Skin epidermis (tissue), 12 donors: ENCODE measurements at regions not wholly inside any gene's neighbourhood (a gene's known extent, or its start where the extent isn't known, plus 50 kb on each side); places are given as distances from the start of the nearest gene placed in this dataset.
"Not testable (repeated sequence)": the region's sequence is repeated elsewhere in the genome, so short reads cannot be mapped to it uniquely, and the experiment has no call there.

Experiments
- H3K27ac ChIP-seq, 21 experiments: fragments of 200-600 bp; sonication (generic) in 11 of 21; one replicate each; pipeline ENCODE4 v1.5.0; 2020; ENCODE audit warnings: mild to moderate bottlenecking in 3 of 21, inconsistent platforms in 2 of 21, moderate library complexity in 2 of 21
- H3K4me3 ChIP-seq, 7 experiments: fragments of 200-600 bp; sonication (generic) in 2 of 7; one replicate each; pipeline ENCODE4 v1.5.0; 2020; ENCODE audit warnings: inconsistent platforms in 2 of 7, mild to moderate bottlenecking in 2 of 7, moderate library complexity in 1 of 7

- Histone ChIP-seq H3K4me3 (no peak overlapping the region), H3K27ac (no peak overlapping the region)
Observed at GRCh38 chr6:103672169-103672568, 1187.5 kb downstream of the HACE1 start.

- H3K27ac ChIP-seq: no peak overlapping the region
- no peak overlapping the region for H3K4me3 ChIP-seq
Observed at GRCh38 chr6:103629613-103630012, 1230.1 kb downstream of the HACE1 start.

DNA sequence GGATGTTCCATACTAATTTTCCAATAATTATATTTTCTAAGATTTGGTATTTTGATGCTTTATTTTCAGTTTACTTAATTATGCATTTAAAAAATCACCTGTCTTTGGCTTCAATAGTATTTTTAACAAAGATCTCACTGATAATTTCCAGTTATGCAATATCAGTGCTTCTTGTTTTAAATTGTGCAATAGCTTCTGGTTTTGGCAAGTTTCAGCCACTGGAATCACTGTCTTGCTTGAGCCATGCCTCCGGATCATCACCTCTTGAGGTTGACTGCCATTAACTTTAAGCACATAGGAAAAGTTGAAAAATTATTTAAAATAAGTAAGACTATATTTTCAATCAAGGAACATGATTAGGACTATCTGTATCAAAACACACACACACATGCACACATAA, 1242.1 kb downstream of the HACE1 start:
- Histone ChIP-seq H3K27ac (no peak overlapping the region), H3K4me3 (no peak overlapping the region)

DNA sequence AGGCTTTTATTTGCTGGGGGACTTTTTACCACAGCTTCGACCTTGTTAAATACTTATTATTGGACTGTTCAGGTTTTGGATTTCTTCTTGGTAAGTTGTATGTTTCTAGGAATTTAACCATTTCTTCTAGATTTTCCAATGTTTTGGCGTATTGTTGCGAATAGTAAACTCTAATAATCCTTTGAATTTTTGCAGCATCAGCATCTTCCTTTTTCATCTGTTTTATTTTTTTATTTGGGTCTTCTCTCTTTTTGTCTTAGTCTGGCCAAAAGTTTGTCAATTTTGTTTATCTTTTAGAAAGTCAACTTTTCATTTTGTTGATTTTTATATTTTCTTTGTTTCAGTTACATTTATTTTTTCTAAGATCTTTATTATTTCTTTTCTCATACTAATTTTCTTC, 1272.0 kb downstream of the HACE1 start:
- no peak overlapping the region for H3K4me3 ChIP-seq
- H3K27ac ChIP-seq: no peak overlapping the region

GRCh38 chr6:103578115-103578514, 1281.6 kb downstream of the HACE1 start:
- Histone ChIP-seq H3K27ac (no peak overlapping the region), H3K4me3 (no peak overlapping the region)

- H3K4me3 ChIP-seq: no peak overlapping the region
- no peak overlapping the region for H3K27ac ChIP-seq
Observed at GRCh38 chr6:103570431-103570830, 1289.3 kb downstream of the HACE1 start.

- Histone ChIP-seq H3K27ac (no peak overlapping the region), H3K4me3 (no peak overlapping the region)
Observed at GRCh38 chr6:103554911-103555310, 1304.8 kb downstream of the HACE1 start.

- Histone ChIP-seq H3K4me3 (no peak overlapping the region), H3K27ac (no peak overlapping the region)
Observed at GRCh38 chr6:103538381-103538780, 1321.3 kb downstream of the HACE1 start.

DNA sequence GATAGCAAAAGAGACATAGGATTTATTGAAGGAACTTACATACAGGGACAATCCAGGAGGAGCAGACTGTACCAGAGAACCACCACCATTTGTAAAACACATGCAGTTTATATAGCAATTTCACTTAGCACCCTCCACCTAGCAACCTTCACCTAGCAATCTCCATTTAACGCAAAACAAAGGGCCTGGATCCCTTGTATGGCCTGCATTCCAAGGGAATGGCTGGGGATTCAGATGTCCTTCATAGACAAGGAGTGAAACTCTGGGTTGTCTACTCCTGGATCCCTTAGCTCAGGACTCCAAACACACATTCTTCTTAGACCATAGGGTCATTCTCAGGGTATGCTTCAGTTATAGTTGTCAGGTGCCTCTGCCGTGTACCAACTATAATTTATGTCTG, 1324.9 kb downstream of the HACE1 start:
- no peak overlapping the region for H3K4me3 ChIP-seq

GRCh38 chr6:103534095-103534494, 1325.6 kb downstream of the HACE1 start:
- no peak overlapping the region for H3K27ac ChIP-seq

More for the DNA sequence above, 1324.9 kb downstream of the HACE1 start:
- no peak overlapping the region for H3K27ac ChIP-seq

DNA sequence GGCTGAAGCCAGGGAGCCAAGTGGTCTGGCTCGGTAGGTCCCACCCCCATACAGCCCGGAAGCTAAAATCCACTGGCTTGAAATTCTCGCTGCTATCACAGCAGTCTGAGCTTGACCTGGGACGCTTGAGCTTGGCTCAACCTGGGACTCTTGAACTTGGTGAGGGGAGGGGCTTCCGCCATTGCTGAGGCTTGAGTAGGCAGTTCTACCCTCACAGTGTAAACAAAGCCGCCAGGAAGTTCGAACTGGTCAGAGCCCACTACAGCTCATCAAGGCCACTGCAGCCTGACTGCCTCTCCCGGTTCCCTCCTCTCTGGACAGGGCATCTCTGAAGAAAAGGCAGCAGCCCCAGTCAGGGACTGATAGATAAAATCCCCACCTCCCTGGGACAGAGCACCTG, 1337.7 kb downstream of the HACE1 start:
- H3K27ac ChIP-seq: no peak overlapping the region
- H3K4me3 ChIP-seq: no peak overlapping the region

More at GRCh38 chr6:103534095-103534494, 1325.6 kb downstream of the HACE1 start:
- H3K4me3 ChIP-seq: no peak overlapping the region

GRCh38 chr6:103516336-103516735, 1343.4 kb downstream of the HACE1 start:
- Histone ChIP-seq H3K27ac (no peak overlapping the region), H3K4me3 (no peak overlapping the region)

DNA sequence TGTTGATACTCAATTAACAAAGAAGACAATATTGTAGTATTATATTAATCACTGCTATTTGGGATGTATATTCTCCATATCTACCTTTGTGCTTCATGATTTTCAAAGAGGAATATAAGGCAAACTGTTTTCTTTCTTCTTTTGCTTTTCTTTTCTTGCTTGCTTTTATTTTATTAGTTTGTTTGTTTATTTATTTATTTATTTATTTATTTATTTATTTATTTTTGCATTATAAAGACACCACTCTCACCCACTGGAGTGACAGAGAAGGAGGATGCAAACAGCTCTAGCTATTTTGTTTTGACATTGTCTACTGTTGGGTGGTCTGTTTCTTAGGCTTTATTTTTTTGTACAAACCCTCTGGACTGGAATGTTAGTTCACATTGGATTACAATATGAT, 1352.7 kb downstream of the HACE1 start:
- Histone ChIP-seq H3K4me3 (no peak overlapping the region), H3K27ac (no peak overlapping the region)

DNA sequence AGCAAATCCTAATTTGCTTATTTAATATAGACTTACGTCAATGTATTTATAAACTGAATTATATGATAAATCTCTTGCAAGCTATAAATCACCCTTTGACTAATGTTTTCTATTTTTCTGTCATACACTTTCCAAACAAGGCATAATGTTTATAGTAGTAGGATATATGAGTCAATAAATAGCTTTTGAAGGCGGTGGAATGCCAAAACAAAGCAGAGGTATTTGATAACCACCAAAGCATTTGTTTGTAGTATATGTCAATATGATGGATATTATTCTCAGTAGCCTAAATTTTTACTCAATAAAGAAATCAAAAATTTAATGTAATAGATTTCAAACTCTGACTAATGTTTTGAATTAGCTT, 1354.6 kb downstream of the HACE1 start:
- Histone ChIP-seq H3K4me3 (no peak overlapping the region), H3K27ac (no peak overlapping the region)

DNA sequence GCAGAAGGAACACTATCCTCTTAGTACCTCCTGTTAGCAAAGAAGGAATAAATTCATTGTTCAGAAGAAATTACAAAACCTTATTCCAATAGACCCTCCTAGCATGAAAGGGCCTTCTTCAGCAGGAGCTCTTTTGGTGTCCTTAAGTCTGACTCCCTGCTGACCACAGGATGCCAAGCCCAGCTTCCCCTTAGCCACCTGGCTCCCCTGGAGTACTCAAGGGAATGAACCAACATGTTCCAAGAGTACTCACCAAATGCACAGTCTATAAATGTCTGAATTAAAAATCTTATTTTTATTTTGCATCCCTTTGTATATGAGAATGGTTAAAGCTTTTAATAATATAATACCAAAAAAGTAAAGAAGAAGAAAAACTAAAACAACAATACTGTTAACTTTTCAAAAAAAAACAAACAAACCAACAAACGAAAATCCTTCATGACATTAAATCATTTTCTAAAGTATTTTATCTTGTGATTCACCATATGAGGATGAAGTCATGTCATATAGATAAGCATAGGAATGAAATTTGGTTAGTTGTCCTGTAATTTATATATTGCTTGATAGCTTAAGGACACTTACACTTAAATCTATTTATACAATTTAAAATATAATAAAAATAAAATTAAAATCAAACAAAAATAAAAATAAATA, 1355.1 kb downstream of the HACE1 start:
- no peak overlapping the region for H3K27ac ChIP-seq
- no peak overlapping the region for H3K4me3 ChIP-seq

- not testable (repeated sequence) for H3K27ac ChIP-seq, H3K4me3 ChIP-seq
Observed at GRCh38 chr6:103496588-103496987, 1363.1 kb downstream of the HACE1 start.

DNA sequence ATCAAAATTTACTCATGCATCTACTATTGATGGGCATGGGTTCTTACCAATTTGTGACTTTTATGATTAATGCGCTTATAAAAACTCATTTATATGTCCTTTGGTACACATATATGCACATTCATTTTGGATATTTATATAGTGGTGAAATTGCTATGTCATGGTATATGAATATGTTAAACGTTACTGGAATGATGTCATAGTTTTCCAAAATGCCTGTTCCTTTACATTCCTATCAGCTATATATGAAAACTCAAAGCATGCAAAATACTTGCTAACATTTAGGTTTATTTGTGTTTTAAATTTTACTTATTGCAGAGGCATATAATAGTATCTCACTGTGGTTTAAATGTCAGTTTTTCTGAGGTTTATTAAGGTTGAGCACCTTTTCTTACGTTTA, 1403.1 kb downstream of the HACE1 start:
- Histone ChIP-seq H3K4me3 (no peak overlapping the region), H3K27ac (no peak overlapping the region)

GRCh38 chr6:103455275-103455674, 1404.4 kb downstream of the HACE1 start:
- no peak overlapping the region for H3K4me3 ChIP-seq
- no peak overlapping the region for H3K27ac ChIP-seq

DNA sequence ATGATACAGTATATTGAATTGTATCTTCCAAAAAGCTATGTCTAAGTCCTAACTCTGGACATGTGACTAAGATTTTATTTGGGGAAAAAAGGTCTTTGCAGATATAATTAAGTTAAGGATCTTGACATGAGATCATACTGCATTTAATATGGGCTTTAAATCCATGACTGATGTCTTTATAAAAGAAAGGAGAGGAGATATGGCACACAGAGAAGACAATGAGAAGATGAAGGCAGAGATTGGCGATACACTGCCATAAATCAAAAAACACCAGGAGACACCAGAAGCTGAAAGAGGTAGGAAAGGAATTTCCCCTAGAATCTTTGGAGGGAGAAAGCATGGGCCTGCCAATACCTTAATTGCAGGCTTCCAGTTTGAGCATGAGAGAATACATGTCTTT, 1450.2 kb downstream of the HACE1 start:
- H3K4me3 ChIP-seq: no peak overlapping the region
- H3K27ac ChIP-seq: no peak overlapping the region

DNA sequence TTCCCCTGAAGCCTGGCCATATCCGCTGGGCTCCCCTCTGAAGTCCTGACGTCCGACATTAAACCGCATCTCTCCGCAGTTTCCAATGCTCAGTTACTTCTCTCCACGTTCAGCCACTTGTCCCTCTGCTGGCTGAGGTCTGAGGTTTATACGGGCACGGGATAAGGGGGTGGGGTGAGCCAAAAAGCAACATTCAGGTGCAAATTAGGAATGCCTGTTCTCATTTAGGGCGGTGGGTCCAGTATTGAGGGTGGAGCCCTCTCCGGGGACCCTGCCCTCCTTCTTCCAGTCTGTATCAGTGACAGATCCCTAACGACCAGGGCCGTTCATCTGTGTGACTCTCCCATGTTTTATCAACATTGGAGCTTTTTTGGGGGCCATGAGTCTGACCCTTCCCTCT, 1454.4 kb downstream of the HACE1 start:
- no peak overlapping the region for H3K27ac ChIP-seq
- no peak overlapping the region for H3K4me3 ChIP-seq

DNA sequence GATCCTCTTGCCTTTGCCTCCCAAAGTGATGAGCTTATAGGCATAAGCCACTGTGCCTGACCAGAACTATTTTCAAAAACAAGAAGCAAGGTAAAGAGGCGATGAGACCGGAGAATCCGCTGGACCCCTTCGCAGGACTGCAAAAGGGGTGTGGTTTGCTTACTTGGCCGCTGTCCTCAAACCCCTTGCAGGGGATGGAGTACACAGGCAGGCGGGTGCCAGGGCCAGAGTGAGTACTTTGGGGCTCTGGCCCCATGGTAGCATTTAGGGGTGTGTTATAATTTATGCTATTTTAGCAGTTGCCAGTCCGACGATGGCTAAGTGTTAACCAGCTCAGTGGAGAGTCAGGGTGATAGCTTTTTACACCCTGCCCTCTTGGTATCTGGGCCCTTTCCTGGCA, 1454.9 kb downstream of the HACE1 start:
- Histone ChIP-seq H3K4me3 (no peak overlapping the region), H3K27ac (no peak overlapping the region)

- Histone ChIP-seq H3K4me3 (no peak overlapping the region), H3K27ac (no peak overlapping the region)
Observed at GRCh38 chr6:103396768-103397167, 1463.0 kb downstream of the HACE1 start.
